GM12873 (cell line): ENCODE measurements at regions not wholly inside any gene's neighbourhood (a gene's known extent, or its start where the extent isn't known, plus 50 kb on each side); places are given as distances from the start of the nearest gene placed in this dataset.

Experiments
- TF ChIP-seq, protein P1 (sequence below): IDR thresholded peaks from 2 replicates; pipeline ENCODE4 v1.5.1; 2012; ENCODE audit warnings: low read depth, mild to moderate bottlenecking, moderate library complexity, low read length, control low read depth; ENCODE audit not compliant: insufficient read depth; ENCODE audit errors: missing control alignments

GRCh38 chr6:134647861-134648260, 302.0 kb downstream of the ALDH8A1 start:
- TF ChIP-seq, protein P1, sequence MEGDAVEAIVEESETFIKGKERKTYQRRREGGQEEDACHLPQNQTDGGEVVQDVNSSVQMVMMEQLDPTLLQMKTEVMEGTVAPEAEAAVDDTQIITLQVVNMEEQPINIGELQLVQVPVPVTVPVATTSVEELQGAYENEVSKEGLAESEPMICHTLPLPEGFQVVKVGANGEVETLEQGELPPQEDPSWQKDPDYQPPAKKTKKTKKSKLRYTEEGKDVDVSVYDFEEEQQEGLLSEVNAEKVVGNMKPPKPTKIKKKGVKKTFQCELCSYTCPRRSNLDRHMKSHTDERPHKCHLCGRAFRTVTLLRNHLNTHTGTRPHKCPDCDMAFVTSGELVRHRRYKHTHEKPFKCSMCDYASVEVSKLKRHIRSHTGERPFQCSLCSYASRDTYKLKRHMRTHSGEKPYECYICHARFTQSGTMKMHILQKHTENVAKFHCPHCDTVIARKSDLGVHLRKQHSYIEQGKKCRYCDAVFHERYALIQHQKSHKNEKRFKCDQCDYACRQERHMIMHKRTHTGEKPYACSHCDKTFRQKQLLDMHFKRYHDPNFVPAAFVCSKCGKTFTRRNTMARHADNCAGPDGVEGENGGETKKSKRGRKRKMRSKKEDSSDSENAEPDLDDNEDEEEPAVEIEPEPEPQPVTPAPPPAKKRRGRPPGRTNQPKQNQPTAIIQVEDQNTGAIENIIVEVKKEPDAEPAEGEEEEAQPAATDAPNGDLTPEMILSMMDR, result no peak

GRCh38 chr6:134642819-134643218, 307.1 kb downstream of the ALDH8A1 start:
- TF ChIP-seq, protein P1, result no peak

- TF ChIP-seq, protein P1, result no peak
Measured at GRCh38 chr6:134642279-134642678, 307.6 kb downstream of the ALDH8A1 start.

DNA sequence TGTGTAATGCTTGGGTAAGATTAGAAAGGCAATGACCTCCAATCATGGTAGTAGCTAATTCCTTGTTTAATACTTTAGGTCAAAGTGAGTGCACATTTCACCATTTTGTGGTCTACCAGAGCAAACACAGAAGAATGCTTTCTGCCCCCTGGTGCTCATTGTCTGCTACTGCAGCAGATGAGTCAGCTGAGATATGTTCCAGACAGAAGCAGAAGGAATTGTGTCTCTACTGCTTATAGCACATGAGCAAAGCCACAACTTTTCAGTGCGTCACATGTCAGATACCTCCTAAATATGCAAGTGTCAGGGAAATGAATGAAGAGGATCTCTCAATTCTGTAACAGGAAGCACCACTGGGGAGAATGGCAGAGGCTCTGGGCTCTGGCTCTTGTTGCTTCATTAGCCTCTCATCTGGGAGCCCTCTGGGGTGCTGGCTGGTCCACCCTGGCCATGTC, 308.9 kb downstream of the ALDH8A1 start:
- TF ChIP-seq, protein P1, result peak; percentile 93

DNA sequence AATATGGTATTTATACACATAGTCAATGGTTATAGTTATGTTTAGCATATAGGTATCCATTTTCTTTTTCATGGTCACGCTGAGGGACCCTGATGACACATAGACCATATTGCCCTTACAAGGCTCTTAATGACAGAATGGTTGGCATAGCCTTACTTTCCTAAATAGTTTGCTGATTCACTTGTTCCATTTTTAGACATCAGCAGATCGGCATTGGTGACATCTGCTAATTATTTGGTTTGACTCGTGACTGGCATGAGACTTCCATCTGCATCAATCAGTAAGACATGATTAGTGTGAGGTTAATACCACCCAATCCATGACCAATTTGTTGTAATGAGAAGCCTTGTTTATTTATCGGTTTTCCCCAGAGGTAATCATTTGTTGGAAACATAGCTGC, 309.7 kb downstream of the ALDH8A1 start:
- TF ChIP-seq, protein P1, result no peak

GRCh38 chr6:134637847-134638437, 312.0 kb downstream of the ALDH8A1 start:
- TF ChIP-seq, protein P1, result no peak

- TF ChIP-seq, protein P1, result no peak
Measured at GRCh38 chr6:134637282-134637681, 312.6 kb downstream of the ALDH8A1 start.
